NCI-H146 (cell line): ENCODE measurements at regions not wholly inside any gene's neighbourhood (a gene's known extent, or its start where the extent isn't known, plus 50 kb on each side); places are given as distances from the start of the nearest gene placed in this dataset.

Experiments
- DNase-seq: peaks from one replicate; lab custom pipeline; 2025; lab: John Stamatoyannopoulos, UW

- no peak for DNase-seq
Observed at GRCh38 chr10:131445623-131446022, 134.1 kb upstream of the TCERG1L start.

GRCh38 chr10:131446171-131446570 lies 134.7 kb upstream of the TCERG1L start:
- DNase-seq: no peak

GRCh38 chr10:131448171-131448570 lies 136.7 kb upstream of the TCERG1L start:
- DNase-seq: no peak

- no peak for DNase-seq
Observed at GRCh38 chr10:131448883-131449282, 137.4 kb upstream of the TCERG1L start.

GRCh38 chr10:131450216-131450765 lies 138.8 kb upstream of the TCERG1L start:
- no peak for DNase-seq

GRCh38 chr10:131451407-131452015 lies 140.0 kb upstream of the TCERG1L start:
- no peak for DNase-seq

DNA sequence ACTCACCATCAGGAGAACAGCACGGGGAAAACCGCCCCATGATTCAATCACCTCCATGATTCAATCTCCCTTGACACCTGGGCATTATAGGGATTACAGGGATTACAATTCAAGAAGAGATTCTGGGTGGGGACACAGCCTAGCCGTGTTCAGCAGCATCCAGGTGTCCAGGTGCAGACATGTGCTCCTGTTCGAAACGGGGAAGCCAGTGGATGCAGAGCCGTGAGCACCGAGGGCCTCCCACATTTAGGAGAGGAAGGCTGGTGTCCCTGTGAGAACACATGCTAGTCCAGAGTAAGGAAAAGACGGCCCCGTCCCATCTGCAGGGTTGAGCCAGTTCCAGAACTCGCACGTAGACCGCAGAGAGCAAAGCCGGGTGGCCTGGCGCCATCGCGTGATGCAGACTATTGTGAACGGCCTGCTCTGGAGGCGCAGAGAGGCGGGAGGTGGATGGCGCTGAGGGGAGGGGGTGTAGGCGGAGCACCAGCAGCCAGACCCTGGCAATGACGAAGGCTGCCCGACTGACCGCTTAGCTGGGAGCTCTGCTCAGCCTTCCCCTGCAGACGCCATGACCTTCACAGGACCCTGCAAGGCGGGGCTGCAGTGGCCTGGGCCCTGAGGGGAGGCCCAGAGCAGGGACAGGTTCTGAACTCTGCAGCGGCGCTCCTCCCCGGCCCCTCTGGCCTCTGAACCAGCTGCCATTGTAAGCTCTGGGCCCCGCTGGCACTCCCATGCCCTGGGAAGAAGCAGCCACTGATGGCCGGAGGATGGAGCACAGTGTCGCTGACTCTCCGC lies 141.6 kb upstream of the TCERG1L start:
- peak; percentile 35 for DNase-seq

GRCh38 chr10:131453721-131454634 lies 142.5 kb upstream of the TCERG1L start:
- DNase-seq: peak; percentile 33

GRCh38 chr10:131456411-131456810 lies 144.9 kb upstream of the TCERG1L start:
- DNase-seq: no peak

DNA sequence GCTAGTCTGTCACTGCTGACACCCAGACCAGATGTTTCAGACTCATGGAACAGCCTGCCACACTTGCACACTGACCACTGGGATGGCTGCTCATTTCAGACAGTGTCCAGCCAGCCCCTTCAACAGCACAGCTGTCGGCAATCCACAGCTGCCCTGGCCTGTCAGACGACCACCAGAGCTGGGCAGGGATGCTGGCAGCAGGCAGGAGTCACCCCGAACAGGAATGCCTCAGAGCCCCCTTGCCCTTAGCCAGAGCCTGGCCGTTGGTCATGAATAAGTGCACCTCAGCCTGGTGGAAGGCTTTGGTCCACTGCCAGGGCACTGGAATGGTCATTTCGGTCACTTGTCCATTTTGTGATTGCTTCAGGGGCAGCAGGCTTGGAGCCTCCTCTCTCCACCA lies 149.6 kb upstream of the TCERG1L start:
- DNase-seq: no peak

- no peak for DNase-seq
Observed at GRCh38 chr10:131464789-131465188, 153.3 kb upstream of the TCERG1L start.

GRCh38 chr10:131469551-131469950 lies 158.0 kb upstream of the TCERG1L start:
- DNase-seq: no peak

GRCh38 chr10:131473645-131474044 lies 162.1 kb upstream of the TCERG1L start:
- DNase-seq: no peak

DNA sequence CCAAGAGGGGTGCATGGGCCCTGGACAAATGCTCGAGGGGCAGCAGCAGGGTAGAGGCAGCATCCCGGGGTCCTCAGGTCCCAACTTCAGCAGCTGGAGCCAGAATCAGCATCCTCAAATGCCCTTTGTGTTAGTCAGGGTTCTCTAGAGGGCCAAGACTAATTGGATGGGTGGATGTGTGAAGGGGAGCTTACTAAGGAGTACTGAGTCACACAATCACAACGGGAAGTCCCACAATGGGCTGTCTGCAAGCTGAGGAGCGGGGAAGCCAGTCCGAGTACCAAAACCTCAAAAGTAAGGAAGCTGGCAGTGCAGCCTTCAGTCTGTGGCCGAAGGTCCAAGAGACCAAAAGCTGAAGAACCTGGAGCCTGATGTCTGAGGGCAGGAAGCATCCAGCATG lies 162.9 kb upstream of the TCERG1L start:
- DNase-seq: no peak

DNA sequence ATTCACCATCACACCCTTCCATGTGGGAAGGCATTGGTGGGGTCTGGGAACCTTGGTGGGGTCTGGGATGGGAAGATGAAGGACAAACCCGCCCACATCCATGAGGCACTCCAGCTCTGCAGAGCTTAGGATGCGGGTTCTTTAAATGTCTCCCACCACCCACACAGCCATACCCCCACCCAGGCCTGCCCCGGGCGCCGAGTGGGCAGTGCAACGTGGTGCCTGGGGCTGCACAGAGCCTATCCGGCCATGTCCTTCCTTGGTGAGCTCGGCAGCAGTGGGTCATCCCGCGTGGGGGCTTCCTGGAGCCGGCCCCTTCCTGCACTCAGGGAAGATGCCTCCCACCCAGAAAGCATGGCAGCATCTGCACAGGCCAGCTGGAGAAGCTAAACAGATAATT lies 163.5 kb upstream of the TCERG1L start:
- no peak for DNase-seq

GRCh38 chr10:131475803-131476202 lies 164.3 kb upstream of the TCERG1L start:
- DNase-seq: no peak

GRCh38 chr10:131477457-131478121 lies 166.1 kb upstream of the TCERG1L start:
- DNase-seq: no peak

DNA sequence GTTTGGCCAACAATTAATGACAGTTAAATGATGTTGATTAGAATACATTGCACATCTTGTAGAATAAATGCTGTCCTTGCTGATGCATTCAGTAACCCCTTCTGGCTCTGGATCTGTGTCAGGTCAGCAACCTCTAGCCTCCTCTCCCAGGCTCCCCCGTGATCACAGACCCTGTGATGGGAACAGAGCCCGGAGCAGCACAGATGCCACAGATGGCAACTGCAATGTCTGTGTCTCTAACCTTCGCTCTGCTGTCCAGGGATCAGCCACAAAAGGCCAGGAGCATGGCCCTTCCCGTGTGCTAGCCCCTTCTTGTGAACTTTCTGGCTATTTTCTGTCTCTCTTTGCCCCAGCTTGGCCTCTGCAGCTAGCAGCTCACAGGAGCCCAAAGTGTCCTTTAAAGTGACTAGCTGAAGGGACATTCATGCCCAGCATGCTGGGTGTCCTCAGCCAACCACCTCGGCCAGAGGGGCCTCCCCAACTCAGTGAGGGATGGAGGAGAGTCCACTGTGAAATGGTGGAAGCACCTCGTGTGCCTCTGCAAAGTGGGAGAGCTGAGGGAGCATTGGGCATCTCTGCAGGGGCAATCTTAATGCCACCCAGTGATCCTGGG lies 167.0 kb upstream of the TCERG1L start:
- no peak for DNase-seq

DNA sequence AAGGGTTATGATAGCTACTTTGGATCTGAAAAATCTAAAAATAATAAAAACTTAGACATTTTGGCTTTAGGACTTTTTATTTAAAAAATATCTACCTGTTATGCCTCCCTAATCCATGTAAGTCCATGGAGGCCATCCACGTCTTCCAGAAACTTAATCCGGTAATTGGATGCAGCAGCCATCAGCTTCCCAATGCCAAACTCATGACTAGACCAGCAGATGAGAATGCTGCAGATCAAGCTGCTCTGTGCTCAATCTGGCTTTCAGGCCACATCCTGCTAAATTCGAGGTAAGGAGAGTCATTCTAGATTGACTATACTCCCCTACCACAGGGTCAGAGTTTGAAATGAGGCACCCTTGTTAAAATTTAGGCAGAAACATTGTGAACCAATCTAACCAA lies 168.5 kb upstream of the TCERG1L start:
- no peak for DNase-seq

DNA sequence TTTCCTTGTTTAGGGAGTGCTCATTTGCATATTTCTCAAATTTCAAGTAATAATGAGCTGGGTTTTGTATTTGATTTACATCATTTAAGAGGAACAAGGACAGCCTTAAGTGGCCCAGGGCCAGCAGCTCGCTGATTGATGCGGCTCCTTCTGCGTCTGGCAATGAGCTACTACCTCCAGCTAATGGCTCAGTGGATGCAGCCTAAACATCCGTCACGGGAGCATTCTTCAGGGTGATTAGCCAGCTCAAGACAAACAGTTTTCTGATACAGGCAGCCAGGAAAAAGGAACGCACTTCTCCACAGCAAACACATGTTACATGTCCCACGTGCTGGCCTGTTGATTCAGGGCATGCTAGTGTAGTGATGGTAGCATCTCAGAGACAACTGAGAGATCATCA lies 169.3 kb upstream of the TCERG1L start:
- no peak for DNase-seq

DNA sequence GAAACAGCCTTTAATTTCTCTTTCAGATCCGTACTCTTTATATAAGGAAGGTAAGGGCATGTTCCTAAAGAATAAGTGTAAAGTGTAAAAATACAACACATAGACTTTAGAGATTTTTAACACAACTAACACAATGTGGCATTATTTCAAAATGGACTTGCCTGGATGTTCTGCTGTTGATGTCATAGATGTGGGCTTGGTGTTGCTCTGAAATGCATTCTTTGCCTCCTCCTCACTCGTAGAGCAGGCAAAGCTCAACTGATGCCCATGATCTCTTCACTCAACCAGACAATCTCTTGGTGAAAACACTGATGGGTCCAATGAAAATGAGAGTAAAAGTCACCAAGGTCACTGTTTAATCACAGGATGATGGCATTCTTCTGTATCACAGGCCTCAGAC lies 174.2 kb upstream of the TCERG1L start:
- DNase-seq: no peak
